ENCODE measurements at regions not wholly inside any gene's neighbourhood (a gene's known extent, or its start where the extent isn't known, plus 50 kb on each side); places are given as distances from the start of the nearest gene placed in this dataset.
A peak's percentile ranks its signal among the peaks of the same experiment; 100 is the strongest.

DNA sequence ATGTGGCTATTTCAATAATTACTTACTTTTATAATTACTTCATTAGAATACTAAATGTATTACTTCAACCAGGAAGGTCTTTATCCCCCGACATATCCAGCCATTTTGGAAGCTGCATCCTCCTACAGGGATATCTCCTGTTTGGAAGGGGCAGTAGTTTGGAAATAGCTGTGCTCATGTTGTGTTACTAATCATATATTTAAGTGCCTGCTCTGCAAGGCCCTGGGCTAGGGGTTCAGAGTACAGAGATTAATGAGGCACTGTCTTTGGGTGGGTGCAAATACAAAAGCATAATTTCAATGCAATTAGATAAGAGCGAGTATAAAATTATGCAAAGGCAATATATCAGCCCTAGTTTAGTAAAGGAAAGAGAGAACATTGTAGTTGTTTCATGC lies 146.3 kb upstream of the RARB start:
- no peak overlapping the region for H3K4me3 ChIP-seq
- H3K27me3 ChIP-seq (ENCODE audit: low read depth) = no peaks in the 10 kb centered on the region
- no peaks in the 10 kb centered on the region for H3K36me3 ChIP-seq (replicated peaks)
- H3K9me3 ChIP-seq = no peaks in the 10 kb centered on the region
- peaks cover 17% of the 10 kb centered on the region for H3K4me1 ChIP-seq
- no peak for DNase-seq (ENCODE audit: low spot score in 2 of 2)
- in situ Hi-C loops (cut with MboI; ENCODE audit: low sequenced_read_pairs) = no loop called here

- Histone ChIP-seq H3K4me3 (no peak overlapping the region), H3K36me3 (replicated peaks) (no peaks in the 10 kb centered on the region), H3K4me1 (peaks cover 15% of the 10 kb centered on the region), H3K9me3 (no peaks in the 10 kb centered on the region), H3K27me3 (ENCODE audit: low read depth) (no peaks in the 10 kb centered on the region)
- in situ Hi-C loops (cut with MboI; ENCODE audit: low sequenced_read_pairs) = no loop called here
- no peak for DNase-seq (ENCODE audit: low spot score in 2 of 2)
Measured at GRCh38 chr3:25283613-25284012, 144.4 kb upstream of the RARB start.

DNA sequence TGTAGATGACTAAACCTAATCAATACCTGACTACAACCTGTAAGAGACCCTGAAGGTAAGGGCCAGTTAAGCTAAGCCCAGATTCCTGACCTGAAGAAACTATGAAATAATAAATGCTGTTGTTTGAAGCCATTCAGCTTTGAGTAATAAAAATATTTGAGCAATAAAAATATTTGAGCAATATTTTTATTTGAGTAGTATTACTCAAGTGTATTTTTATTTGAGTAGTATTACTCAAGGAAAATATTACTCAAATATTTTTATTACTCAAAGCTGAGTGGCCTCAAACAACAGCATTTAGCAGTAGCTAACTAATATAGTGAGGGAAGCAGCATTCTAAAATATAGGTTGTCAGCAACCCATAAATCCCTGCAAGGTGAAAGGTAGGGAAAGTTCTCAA lies 143.8 kb upstream of the RARB start:
- H3K9me3 ChIP-seq = no peaks in the 10 kb centered on the region
- H3K4me3 ChIP-seq = no peak overlapping the region
- H3K4me1 ChIP-seq = peaks cover 21% of the 10 kb centered on the region
- DNase-seq (ENCODE audit: low spot score in 2 of 2) = no peak
- in situ Hi-C loops (cut with MboI; ENCODE audit: low sequenced_read_pairs) = no loop called here
- no peaks in the 10 kb centered on the region for H3K36me3 ChIP-seq (replicated peaks)
- H3K27me3 ChIP-seq (ENCODE audit: low read depth) = no peaks in the 10 kb centered on the region

DNA sequence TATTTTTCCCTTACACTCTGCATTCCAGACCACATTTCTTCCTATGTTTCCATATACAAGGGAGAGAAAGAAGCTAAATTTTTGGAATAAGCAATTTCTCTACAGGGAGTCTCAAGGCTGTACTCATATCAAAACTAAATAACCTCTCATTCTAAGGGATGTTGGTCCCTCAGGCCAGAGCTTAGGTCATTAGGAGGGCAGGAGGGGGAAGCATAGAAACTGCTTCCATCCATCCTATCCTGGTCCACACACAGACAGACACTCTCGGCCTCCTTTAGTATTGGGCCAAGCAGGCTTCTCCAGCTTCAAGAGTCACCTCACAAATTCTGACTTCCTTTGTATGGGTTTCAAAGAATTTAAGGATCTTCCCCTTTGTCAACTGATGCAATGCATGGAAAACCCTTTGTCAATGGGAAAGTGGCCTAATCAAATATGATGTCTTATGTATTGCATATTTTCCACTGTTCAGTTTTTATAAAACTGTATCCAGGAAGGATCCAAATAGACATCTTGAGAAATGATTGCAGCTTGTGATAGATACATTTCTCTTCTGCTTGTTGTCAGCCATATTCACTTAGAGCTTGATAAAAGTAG lies 140.7 kb upstream of the RARB start:
- Histone ChIP-seq H3K36me3 (replicated peaks) (no peaks in the 10 kb centered on the region), H3K9me3 (no peaks in the 10 kb centered on the region), H3K4me3 (no peak overlapping the region), H3K27me3 (ENCODE audit: low read depth) (no peaks in the 10 kb centered on the region), H3K4me1 (peaks cover 30% of the 10 kb centered on the region)
- DNase-seq (ENCODE audit: low spot score in 2 of 2) = no peak
- in situ Hi-C loops (cut with MboI; ENCODE audit: low sequenced_read_pairs) = no loop called here

GRCh38 chr3:25288413-25288812 lies 139.7 kb upstream of the RARB start:
- no peak for DNase-seq (ENCODE audit: low spot score in 2 of 2)
- in situ Hi-C loops (cut with MboI; ENCODE audit: low sequenced_read_pairs) = no loop called here

GRCh38 chr3:25289156-25289555 lies 138.9 kb upstream of the RARB start:
- Histone ChIP-seq H3K27me3 (ENCODE audit: low read depth) (no peaks in the 10 kb centered on the region), H3K9me3 (no peaks in the 10 kb centered on the region), H3K36me3 (replicated peaks) (no peaks in the 10 kb centered on the region), H3K4me1 (peaks cover 45% of the 10 kb centered on the region), H3K4me3 (no peak overlapping the region)
- in situ Hi-C loops (cut with MboI; ENCODE audit: low sequenced_read_pairs) = no loop called here
- peak in 1 of 2 experiments; percentile 33 for DNase-seq (ENCODE audit: low spot score in 2 of 2)

More at GRCh38 chr3:25288413-25288812, 139.7 kb upstream of the RARB start:
- H3K4me3 ChIP-seq = no peak overlapping the region
- no peaks in the 10 kb centered on the region for H3K27me3 ChIP-seq (ENCODE audit: low read depth)
- no peaks in the 10 kb centered on the region for H3K36me3 ChIP-seq (replicated peaks)
- peaks cover 39% of the 10 kb centered on the region for H3K4me1 ChIP-seq
- no peaks in the 10 kb centered on the region for H3K9me3 ChIP-seq

DNA sequence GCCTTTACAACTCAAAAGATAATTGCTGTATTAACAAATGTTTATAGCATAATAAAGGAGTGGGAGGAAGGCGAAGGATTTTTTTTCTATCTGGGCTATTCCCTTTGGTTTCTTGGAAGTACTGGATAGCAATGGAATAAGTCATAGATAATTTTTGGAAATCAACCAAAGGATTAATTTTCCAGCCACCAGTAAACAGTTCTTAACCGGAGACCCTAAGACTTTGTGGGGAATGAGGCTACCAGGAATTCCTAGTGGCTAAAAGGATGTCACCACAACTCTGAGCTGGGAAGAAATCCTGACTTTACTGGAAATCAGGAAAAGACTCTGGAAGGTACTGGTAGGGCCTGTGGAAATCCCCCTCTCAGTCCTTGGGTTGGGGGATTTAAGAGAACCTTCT lies 138.4 kb upstream of the RARB start:
- H3K27me3 ChIP-seq (ENCODE audit: low read depth) = no peaks in the 10 kb centered on the region
- H3K4me1 ChIP-seq = peaks cover 46% of the 10 kb centered on the region
- no peak for DNase-seq (ENCODE audit: low spot score in 2 of 2)
- in situ Hi-C loops (cut with MboI; ENCODE audit: low sequenced_read_pairs) = no loop called here
- no peaks in the 10 kb centered on the region for H3K9me3 ChIP-seq
- H3K36me3 ChIP-seq (replicated peaks) = no peaks in the 10 kb centered on the region
- no peak overlapping the region for H3K4me3 ChIP-seq

- Histone ChIP-seq H3K36me3 (replicated peaks) (no peaks in the 10 kb centered on the region), H3K9me3 (no peaks in the 10 kb centered on the region), H3K27me3 (ENCODE audit: low read depth) (no peaks in the 10 kb centered on the region), H3K4me1 (peaks cover 46% of the 10 kb centered on the region), H3K4me3 (no peak overlapping the region)
- in situ Hi-C loops (cut with MboI; ENCODE audit: low sequenced_read_pairs) = no loop called here
- peak; percentile 63 to 100 for DNase-seq (ENCODE audit: low spot score in 2 of 2)
Measured at GRCh38 chr3:25291481-25291905, 136.6 kb upstream of the RARB start.

DNA sequence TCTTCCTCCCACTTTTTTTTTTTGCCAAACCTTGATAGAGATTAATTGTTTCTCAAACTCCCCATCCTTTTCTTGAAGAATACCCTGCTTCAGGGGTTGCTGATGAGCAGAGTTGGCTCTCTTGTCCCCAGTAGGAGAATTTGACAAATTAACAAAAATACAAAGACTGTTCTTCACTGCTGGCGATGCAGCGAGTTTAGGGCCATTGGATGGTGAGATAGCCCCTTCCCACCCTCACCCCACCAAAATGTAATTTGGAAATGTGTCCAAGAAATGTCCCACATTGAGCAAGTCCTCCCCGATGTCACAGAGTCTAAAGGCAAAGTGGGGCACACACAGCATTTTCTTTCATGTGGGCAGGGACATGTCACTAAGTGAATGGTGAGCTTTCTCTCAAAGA lies 136.0 kb upstream of the RARB start:
- in situ Hi-C loops (cut with MboI; ENCODE audit: low sequenced_read_pairs) = no loop called here
- H3K4me3 ChIP-seq = no peak overlapping the region
- H3K4me1 ChIP-seq = peaks cover 46% of the 10 kb centered on the region
- no peak for DNase-seq (ENCODE audit: low spot score in 2 of 2)
- no peaks in the 10 kb centered on the region for H3K27me3 ChIP-seq (ENCODE audit: low read depth)
- no peaks in the 10 kb centered on the region for H3K36me3 ChIP-seq (replicated peaks)
- H3K9me3 ChIP-seq = no peaks in the 10 kb centered on the region

GRCh38 chr3:25292595-25292994 lies 135.5 kb upstream of the RARB start:
- in situ Hi-C loops (cut with MboI; ENCODE audit: low sequenced_read_pairs) = no loop called here
- H3K4me3 ChIP-seq = no peak overlapping the region
- peak in 1 of 2 experiments; percentile 21 for DNase-seq (ENCODE audit: low spot score in 2 of 2)
- H3K36me3 ChIP-seq (replicated peaks) = no peaks in the 10 kb centered on the region
- no peaks in the 10 kb centered on the region for H3K27me3 ChIP-seq (ENCODE audit: low read depth)
- no peaks in the 10 kb centered on the region for H3K9me3 ChIP-seq
- H3K4me1 ChIP-seq = peaks cover 49% of the 10 kb centered on the region

GRCh38 chr3:25293736-25294135 lies 134.3 kb upstream of the RARB start:
- Histone ChIP-seq H3K4me1 (peaks cover 59% of the 10 kb centered on the region), H3K36me3 (replicated peaks) (no peaks in the 10 kb centered on the region), H3K4me3 (no peak overlapping the region), H3K9me3 (no peaks in the 10 kb centered on the region), H3K27me3 (ENCODE audit: low read depth) (no peaks in the 10 kb centered on the region)
- DNase-seq (ENCODE audit: low spot score in 2 of 2) = peak; percentile 59 to 82
- in situ Hi-C loops (cut with MboI; ENCODE audit: low sequenced_read_pairs) = no loop called here

DNA sequence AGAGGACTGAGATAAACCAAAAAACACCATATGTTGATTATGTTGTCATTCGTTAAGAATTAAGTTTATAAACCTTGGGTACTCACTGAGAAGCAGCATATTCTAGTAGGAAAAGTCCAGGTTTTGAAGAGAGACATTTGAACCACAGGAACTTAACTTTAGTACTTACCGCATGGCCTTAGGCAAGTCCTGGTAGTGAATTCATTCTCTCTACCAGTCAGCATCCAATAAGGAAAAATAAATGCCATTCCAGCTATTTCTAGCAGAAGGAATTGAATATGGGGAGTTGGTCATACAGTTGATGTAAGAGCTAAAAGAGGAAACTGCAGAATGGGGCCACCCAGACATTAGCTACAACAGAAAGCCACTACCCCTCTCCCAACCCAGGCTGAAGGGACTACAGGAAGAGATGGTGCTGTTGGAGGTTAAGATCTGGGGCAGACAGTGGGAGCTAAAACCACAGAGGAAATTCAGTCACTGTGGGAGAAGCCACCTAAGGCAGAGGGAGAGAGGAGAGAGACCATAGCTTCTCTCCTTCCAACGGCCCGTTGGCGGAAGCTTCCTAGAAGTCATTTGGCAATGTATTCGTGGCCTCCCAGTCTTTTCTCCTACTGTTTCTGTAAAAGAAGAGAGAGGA lies 133.8 kb upstream of the RARB start:
- DNase-seq (ENCODE audit: low spot score in 2 of 2) = no peak
- in situ Hi-C loops (cut with MboI; ENCODE audit: low sequenced_read_pairs) = no loop called here
- Histone ChIP-seq H3K27me3 (ENCODE audit: low read depth) (no peaks in the 10 kb centered on the region), H3K9me3 (no peaks in the 10 kb centered on the region), H3K4me1 (peaks cover 56% of the 10 kb centered on the region), H3K36me3 (replicated peaks) (no peaks in the 10 kb centered on the region), H3K4me3 (no peak overlapping the region)

DNA sequence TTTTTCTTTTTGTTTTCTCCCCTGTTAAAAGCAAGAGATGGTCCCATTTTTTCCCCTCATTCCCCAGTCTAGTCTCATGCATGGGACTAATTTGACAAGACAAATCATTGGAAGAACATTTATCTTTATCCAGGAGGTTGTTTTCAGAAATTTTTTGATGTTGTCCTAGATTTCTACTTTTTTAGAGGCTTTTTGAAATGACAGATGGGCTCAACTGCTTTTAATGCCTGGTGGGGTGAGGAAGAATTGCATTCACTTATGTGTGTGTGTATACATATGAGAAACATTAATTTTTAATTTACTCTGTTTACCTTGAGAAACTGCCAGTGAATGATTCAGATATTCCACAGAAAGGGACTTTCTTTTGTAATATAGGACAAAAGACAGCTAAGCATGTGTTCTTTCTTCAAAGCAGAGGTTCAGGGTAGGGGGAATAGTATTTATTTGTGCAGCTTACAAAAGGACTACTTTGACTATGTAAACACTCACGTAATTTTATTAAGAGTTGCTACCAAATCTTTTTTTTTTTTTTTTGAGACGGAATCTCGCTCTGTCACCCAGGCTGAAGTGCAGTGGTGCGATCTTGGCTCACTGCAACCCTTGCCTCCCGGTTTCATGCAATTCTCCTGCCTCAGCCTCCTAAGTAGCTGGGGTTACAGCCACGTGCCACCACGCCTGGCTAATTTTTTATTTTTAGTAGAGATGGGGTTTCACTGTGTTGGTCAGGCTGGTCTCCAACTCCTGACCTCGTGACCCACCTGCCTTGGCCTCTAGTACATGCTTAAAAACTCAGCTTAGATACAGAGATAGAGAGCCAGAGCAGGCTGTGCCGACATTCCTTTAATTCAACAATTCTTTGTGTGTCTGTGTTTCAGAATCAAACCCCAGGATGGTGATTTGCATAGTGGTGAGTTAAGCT lies 130.1 kb upstream of the RARB start:
- peak; percentile 22 to 69 for DNase-seq (ENCODE audit: low spot score in 2 of 2)

DNA sequence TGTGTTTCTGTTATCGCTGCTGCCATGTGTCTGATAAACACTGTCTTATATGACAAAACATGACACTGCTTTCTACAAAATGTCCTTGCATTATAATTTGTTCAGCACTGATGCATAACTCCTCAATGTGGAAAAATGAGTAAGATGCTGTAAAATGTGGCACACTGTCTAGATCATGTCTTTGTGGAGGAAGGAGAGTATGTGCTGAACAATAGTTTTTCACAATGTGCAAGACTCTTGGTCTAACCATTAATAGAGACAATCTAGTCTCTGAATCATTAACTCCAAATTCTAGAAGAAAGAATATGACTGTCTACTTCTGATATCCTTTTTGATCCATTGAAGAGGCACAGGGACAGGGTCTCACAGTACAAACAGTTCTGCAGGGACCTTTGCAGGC lies 127.9 kb upstream of the RARB start:
- peaks cover 16% of the 10 kb centered on the region for H3K4me1 ChIP-seq
- no peak for DNase-seq (ENCODE audit: low spot score in 2 of 2)
- no peaks in the 10 kb centered on the region for H3K27me3 ChIP-seq (ENCODE audit: low read depth)
- no peaks in the 10 kb centered on the region for H3K9me3 ChIP-seq
- H3K36me3 ChIP-seq (replicated peaks) = no peaks in the 10 kb centered on the region
- in situ Hi-C loops (cut with MboI; ENCODE audit: low sequenced_read_pairs) = no loop called here
- no peak overlapping the region for H3K4me3 ChIP-seq

More for the DNA sequence above, 130.1 kb upstream of the RARB start:
- Histone ChIP-seq H3K36me3 (replicated peaks) (no peaks in the 10 kb centered on the region), H3K4me3 (no peak overlapping the region), H3K9me3 (no peaks in the 10 kb centered on the region), H3K4me1 (peaks cover 28% of the 10 kb centered on the region), H3K27me3 (ENCODE audit: low read depth) (no peaks in the 10 kb centered on the region)
- in situ Hi-C loops (cut with MboI; ENCODE audit: low sequenced_read_pairs) = no loop called here
